NCI-H345 treated with DMSO at 0.1 percent for 48 hours (cell line): ENCODE measurements at regions not wholly inside any gene's neighbourhood (a gene's known extent, or its start where the extent isn't known, plus 50 kb on each side); places are given as distances from the start of the nearest gene placed in this dataset.
A peak's percentile ranks its signal among the peaks of the same experiment; 100 is the strongest.
"Not testable (repeated sequence)": the region's sequence is repeated elsewhere in the genome, so short reads cannot be mapped to it uniquely, and the experiment has no call there.

ENCODE experiments used
- DNase-seq: peaks from one replicate; lab custom pipeline; 2025; ENCODE audit not compliant: unreplicated experiment; lab: John Stamatoyannopoulos, UW

- DNase-seq, result no peak
Measured at GRCh38 chr7:3094701-3095445, 51.2 kb upstream of the CARD11 start.

- no peak for DNase-seq
Measured at GRCh38 chr7:3097734-3098133, 54.1 kb upstream of the CARD11 start.

- no peak for DNase-seq
Measured at GRCh38 chr7:3102159-3102558, 58.5 kb upstream of the CARD11 start.

GRCh38 chr7:3103614-3104398 lies 60.1 kb upstream of the CARD11 start:
- DNase-seq, result no peak

GRCh38 chr7:3105856-3106255 lies 62.2 kb upstream of the CARD11 start:
- DNase-seq, result no peak

GRCh38 chr7:3106361-3106826 lies 62.7 kb upstream of the CARD11 start:
- no peak for DNase-seq

- no peak for DNase-seq
Measured at GRCh38 chr7:3107228-3107763, 63.6 kb upstream of the CARD11 start.

GRCh38 chr7:3107889-3108570 lies 64.4 kb upstream of the CARD11 start:
- DNase-seq, result no peak

- DNase-seq, result no peak
Measured at GRCh38 chr7:3109311-3109915, 65.7 kb upstream of the CARD11 start.

- DNase-seq, result peak; percentile 53
Measured at GRCh38 chr7:3112479-3113134, 68.9 kb upstream of the CARD11 start.

- DNase-seq, result no peak
Measured at GRCh38 chr7:3114917-3115316, 71.2 kb upstream of the CARD11 start.

- no peak for DNase-seq
Measured at GRCh38 chr7:3117081-3117480, 73.4 kb upstream of the CARD11 start.

- DNase-seq, result no peak
Measured at GRCh38 chr7:3117488-3118231, 74.0 kb upstream of the CARD11 start.

- not testable (repeated sequence) for DNase-seq
Measured at GRCh38 chr7:3119352-3119927, 75.8 kb upstream of the CARD11 start.

- DNase-seq, result no peak
Measured at GRCh38 chr7:3119963-3120362, 76.3 kb upstream of the CARD11 start.

GRCh38 chr7:3120513-3120912 lies 76.8 kb upstream of the CARD11 start:
- DNase-seq, result no peak

- no peak for DNase-seq
Measured at GRCh38 chr7:3128857-3129490, 85.3 kb upstream of the CARD11 start.

- DNase-seq, result no peak
Measured at GRCh38 chr7:3133811-3134385, 90.2 kb upstream of the CARD11 start.

- DNase-seq, result no peak
Measured at GRCh38 chr7:3134745-3135144, 91.1 kb upstream of the CARD11 start.
